ENCODE measurements at regions not wholly inside any gene's neighbourhood (a gene's known extent, or its start where the extent isn't known, plus 50 kb on each side); places are given as distances from the start of the nearest gene placed in this dataset.

GRCh38 chr7:11294218-11294617, 320.5 kb downstream of the PHF14 start:
- DNase-seq (ENCODE audit: low read depth), result no peak
- Histone ChIP-seq H3K36me3 (ENCODE audit: control insufficient read depth, insufficient read depth, low read length) (no peaks in the 10 kb centered on the region), H3K27me3 (ENCODE audit: control insufficient read depth, insufficient read depth, low read length) (no peaks in the 10 kb centered on the region), H3K4me3 (ENCODE audit: low read depth, low read length) (no peak overlapping the region)
- TF ChIP-seq, protein P1, sequence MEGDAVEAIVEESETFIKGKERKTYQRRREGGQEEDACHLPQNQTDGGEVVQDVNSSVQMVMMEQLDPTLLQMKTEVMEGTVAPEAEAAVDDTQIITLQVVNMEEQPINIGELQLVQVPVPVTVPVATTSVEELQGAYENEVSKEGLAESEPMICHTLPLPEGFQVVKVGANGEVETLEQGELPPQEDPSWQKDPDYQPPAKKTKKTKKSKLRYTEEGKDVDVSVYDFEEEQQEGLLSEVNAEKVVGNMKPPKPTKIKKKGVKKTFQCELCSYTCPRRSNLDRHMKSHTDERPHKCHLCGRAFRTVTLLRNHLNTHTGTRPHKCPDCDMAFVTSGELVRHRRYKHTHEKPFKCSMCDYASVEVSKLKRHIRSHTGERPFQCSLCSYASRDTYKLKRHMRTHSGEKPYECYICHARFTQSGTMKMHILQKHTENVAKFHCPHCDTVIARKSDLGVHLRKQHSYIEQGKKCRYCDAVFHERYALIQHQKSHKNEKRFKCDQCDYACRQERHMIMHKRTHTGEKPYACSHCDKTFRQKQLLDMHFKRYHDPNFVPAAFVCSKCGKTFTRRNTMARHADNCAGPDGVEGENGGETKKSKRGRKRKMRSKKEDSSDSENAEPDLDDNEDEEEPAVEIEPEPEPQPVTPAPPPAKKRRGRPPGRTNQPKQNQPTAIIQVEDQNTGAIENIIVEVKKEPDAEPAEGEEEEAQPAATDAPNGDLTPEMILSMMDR (IDR thresholded peaks at IDR 0.05; ENCODE audit: insufficient read depth, low read length, poor library complexity, severe bottlenecking), result no peak

DNA sequence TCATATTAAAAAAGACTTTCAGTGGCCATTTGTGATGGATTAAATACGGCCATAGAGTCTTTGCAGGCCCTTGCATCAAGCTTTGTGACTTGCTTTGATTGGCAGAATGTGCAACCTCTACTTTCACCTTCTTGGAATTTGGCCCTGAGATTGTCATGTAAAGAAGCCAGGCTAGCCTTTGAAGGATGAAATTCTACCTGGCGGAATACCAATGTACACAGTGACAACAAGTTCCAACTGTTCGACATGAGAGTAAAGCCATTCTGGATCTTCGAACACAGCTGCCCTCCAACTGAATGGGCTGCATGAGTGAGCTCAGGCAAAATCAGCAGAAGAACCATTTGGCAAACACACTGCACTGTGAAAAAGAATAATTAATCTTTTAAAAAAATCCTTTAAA, 321.3 kb downstream of the PHF14 start:
- H3K27me3 ChIP-seq (ENCODE audit: control insufficient read depth, insufficient read depth, low read length), result no peaks in the 10 kb centered on the region
- no peak overlapping the region for H3K4me3 ChIP-seq (ENCODE audit: low read depth, low read length)
- no peak for DNase-seq (ENCODE audit: low read depth)
- H3K36me3 ChIP-seq (ENCODE audit: control insufficient read depth, insufficient read depth, low read length), result no peaks in the 10 kb centered on the region
- TF ChIP-seq, protein P1 (IDR thresholded peaks at IDR 0.05; ENCODE audit: insufficient read depth, low read length, poor library complexity, severe bottlenecking), result no peak

- Histone ChIP-seq H3K27me3 (ENCODE audit: control insufficient read depth, insufficient read depth, low read length) (no peaks in the 10 kb centered on the region), H3K36me3 (ENCODE audit: control insufficient read depth, insufficient read depth, low read length) (no peaks in the 10 kb centered on the region), H3K4me3 (ENCODE audit: low read depth, low read length) (no peak overlapping the region)
- TF ChIP-seq, protein P1 (IDR thresholded peaks at IDR 0.05; ENCODE audit: insufficient read depth, low read length, poor library complexity, severe bottlenecking), result no peak
- no peak for DNase-seq (ENCODE audit: low read depth)
Measured at GRCh38 chr7:11297126-11297625, 323.5 kb downstream of the PHF14 start.

GRCh38 chr7:11297764-11298163, 324.1 kb downstream of the PHF14 start:
- H3K27me3 ChIP-seq (ENCODE audit: control insufficient read depth, insufficient read depth, low read length), result no peaks in the 10 kb centered on the region
- H3K4me3 ChIP-seq (ENCODE audit: low read depth, low read length), result no peak overlapping the region
- TF ChIP-seq, protein P1 (IDR thresholded peaks at IDR 0.05; ENCODE audit: insufficient read depth, low read length, poor library complexity, severe bottlenecking), result no peak
- no peak for DNase-seq (ENCODE audit: low read depth)
- H3K36me3 ChIP-seq (ENCODE audit: control insufficient read depth, insufficient read depth, low read length), result no peaks in the 10 kb centered on the region

- DNase-seq (ENCODE audit: low read depth), result no peak
- Histone ChIP-seq H3K4me3 (ENCODE audit: low read depth, low read length) (no peak overlapping the region), H3K27me3 (ENCODE audit: control insufficient read depth, insufficient read depth, low read length) (no peaks in the 10 kb centered on the region), H3K36me3 (ENCODE audit: control insufficient read depth, insufficient read depth, low read length) (no peaks in the 10 kb centered on the region)
- TF ChIP-seq, protein P1 (IDR thresholded peaks at IDR 0.05; ENCODE audit: insufficient read depth, low read length, poor library complexity, severe bottlenecking), result no peak
Measured at GRCh38 chr7:11298220-11298619, 324.5 kb downstream of the PHF14 start.

DNA sequence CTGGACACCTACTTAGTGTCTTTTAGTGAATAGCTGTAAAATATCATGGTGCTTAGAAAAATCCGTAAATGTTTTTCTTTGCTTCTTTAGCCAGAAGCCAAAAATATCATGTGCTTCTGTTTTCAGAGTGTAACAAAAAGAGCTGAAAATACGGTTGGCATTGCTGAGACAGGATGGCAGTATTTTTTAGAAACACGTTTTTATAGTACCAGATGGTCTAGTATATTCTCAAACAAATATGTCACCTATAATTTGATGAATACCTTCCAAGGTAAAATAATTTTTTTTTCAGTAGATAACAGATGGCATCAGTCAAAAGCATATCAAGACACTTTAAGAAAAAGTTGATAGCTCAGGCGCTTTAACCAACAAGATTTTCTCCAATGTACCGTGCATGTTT, 326.6 kb downstream of the PHF14 start:
- TF ChIP-seq, protein P1 (IDR thresholded peaks at IDR 0.05; ENCODE audit: insufficient read depth, low read length, poor library complexity, severe bottlenecking), result no peak
- Histone ChIP-seq H3K36me3 (ENCODE audit: control insufficient read depth, insufficient read depth, low read length) (no peaks in the 10 kb centered on the region), H3K4me3 (ENCODE audit: low read depth, low read length) (no peak overlapping the region), H3K27me3 (ENCODE audit: control insufficient read depth, insufficient read depth, low read length) (no peaks in the 10 kb centered on the region)
- no peak for DNase-seq (ENCODE audit: low read depth)

Data from kidney epithelial cell (primary cell).